GM21619 (cell line): ENCODE measurements at regions not wholly inside any gene's neighbourhood (a gene's known extent, or its start where the extent isn't known, plus 50 kb on each side); places are given as distances from the start of the nearest gene placed in this dataset.

Experiments
- ATAC-seq: cut with Tn5 transposase; IDR thresholded peaks from one replicate; pipeline ENCODE4 v1.9.1; 2021; ENCODE audit not compliant: unreplicated experiment

GRCh38 chr4:114334884-114335330 lies 263.7 kb upstream of the UGT8 start:
- no peak for ATAC-seq

GRCh38 chr4:114335339-114335738 lies 263.3 kb upstream of the UGT8 start:
- ATAC-seq = no peak

- no peak for ATAC-seq
Observed at GRCh38 chr4:114343015-114343414, 255.6 kb upstream of the UGT8 start.

GRCh38 chr4:114349543-114350175 lies 248.9 kb upstream of the UGT8 start:
- no peak for ATAC-seq

GRCh38 chr4:114358901-114359300 lies 239.7 kb upstream of the UGT8 start:
- ATAC-seq = no peak

GRCh38 chr4:114361249-114361648 lies 237.4 kb upstream of the UGT8 start:
- no peak for ATAC-seq

- ATAC-seq = no peak
Observed at GRCh38 chr4:114364857-114365256, 233.8 kb upstream of the UGT8 start.

- ATAC-seq = no peak
Observed at GRCh38 chr4:114365591-114365990, 233.0 kb upstream of the UGT8 start.

GRCh38 chr4:114366368-114366767 lies 232.2 kb upstream of the UGT8 start:
- ATAC-seq = no peak

GRCh38 chr4:114368751-114369150 lies 229.9 kb upstream of the UGT8 start:
- ATAC-seq = no peak

GRCh38 chr4:114373508-114373907 lies 225.1 kb upstream of the UGT8 start:
- no peak for ATAC-seq

- ATAC-seq = no peak
Observed at GRCh38 chr4:114378305-114378903, 220.2 kb upstream of the UGT8 start.

- no peak for ATAC-seq
Observed at GRCh38 chr4:114383067-114383466, 215.5 kb upstream of the UGT8 start.

- ATAC-seq = no peak
Observed at GRCh38 chr4:114383721-114384120, 214.9 kb upstream of the UGT8 start.

GRCh38 chr4:114384629-114385028 lies 214.0 kb upstream of the UGT8 start:
- ATAC-seq = no peak

- peak; percentile 49 for ATAC-seq
Observed at GRCh38 chr4:114385195-114385985, 213.2 kb upstream of the UGT8 start.

- ATAC-seq = no peak
Observed at GRCh38 chr4:114386637-114387233, 211.9 kb upstream of the UGT8 start.

GRCh38 chr4:114389070-114389685 lies 209.4 kb upstream of the UGT8 start:
- ATAC-seq = no peak

- no peak for ATAC-seq
Observed at GRCh38 chr4:114393295-114394038, 205.1 kb upstream of the UGT8 start.

GRCh38 chr4:114396808-114397207 lies 201.8 kb upstream of the UGT8 start:
- no peak for ATAC-seq

GRCh38 chr4:114398410-114398809 lies 200.2 kb upstream of the UGT8 start:
- no peak for ATAC-seq
